ENCODE measurements at regions not wholly inside any gene's neighbourhood (a gene's known extent, or its start where the extent isn't known, plus 50 kb on each side); places are given as distances from the start of the nearest gene placed in this dataset.

DNA sequence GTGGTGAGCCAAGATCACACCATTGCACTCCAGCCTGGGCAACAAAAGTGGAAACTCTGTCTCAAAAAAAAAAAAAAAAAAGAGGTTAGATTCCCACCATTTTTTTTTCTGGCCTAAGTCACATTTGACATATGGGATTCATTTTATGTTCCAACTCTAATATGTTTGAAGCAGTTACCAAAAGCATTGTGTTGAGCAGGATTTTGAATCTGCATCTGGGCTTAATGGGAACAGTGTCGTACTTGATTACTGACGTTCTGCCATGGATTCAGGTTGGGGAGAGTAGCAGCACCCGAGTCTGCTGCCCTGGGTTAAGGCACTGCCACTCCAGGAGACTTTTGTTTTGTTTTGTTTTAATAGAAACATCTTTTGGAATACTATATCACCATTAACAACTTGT lies 348.7 kb upstream of the TBL1XR1 start:
- TF ChIP-seq ARNTL (CRISPR knock-in tag; IDR thresholded peaks at IDR 0.05; ENCODE audit: borderline replicate concordance, low read depth) = no peak
- TF ChIP-seq ZFP30 (CRISPR knock-in tag; IDR thresholded peaks at IDR 0.05) = no peak
- TF ChIP-seq, protein P1, sequence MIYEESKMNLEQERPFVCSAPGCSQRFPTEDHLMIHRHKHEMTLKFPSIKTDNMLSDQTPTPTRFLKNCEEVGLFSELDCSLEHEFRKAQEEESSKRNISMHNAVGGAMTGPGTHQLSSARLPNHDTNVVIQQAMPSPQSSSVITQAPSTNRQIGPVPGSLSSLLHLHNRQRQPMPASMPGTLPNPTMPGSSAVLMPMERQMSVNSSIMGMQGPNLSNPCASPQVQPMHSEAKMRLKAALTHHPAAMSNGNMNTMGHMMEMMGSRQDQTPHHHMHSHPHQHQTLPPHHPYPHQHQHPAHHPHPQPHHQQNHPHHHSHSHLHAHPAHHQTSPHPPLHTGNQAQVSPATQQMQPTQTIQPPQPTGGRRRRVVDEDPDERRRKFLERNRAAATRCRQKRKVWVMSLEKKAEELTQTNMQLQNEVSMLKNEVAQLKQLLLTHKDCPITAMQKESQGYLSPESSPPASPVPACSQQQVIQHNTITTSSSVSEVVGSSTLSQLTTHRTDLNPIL (CRISPR knock-in tag; IDR thresholded peaks at IDR 0.05; ENCODE audit: low read depth) = no peak
- TF ChIP-seq ZFP3 (CRISPR knock-in tag; IDR thresholded peaks at IDR 0.05) = no peak
- TF ChIP-seq, protein P2, sequence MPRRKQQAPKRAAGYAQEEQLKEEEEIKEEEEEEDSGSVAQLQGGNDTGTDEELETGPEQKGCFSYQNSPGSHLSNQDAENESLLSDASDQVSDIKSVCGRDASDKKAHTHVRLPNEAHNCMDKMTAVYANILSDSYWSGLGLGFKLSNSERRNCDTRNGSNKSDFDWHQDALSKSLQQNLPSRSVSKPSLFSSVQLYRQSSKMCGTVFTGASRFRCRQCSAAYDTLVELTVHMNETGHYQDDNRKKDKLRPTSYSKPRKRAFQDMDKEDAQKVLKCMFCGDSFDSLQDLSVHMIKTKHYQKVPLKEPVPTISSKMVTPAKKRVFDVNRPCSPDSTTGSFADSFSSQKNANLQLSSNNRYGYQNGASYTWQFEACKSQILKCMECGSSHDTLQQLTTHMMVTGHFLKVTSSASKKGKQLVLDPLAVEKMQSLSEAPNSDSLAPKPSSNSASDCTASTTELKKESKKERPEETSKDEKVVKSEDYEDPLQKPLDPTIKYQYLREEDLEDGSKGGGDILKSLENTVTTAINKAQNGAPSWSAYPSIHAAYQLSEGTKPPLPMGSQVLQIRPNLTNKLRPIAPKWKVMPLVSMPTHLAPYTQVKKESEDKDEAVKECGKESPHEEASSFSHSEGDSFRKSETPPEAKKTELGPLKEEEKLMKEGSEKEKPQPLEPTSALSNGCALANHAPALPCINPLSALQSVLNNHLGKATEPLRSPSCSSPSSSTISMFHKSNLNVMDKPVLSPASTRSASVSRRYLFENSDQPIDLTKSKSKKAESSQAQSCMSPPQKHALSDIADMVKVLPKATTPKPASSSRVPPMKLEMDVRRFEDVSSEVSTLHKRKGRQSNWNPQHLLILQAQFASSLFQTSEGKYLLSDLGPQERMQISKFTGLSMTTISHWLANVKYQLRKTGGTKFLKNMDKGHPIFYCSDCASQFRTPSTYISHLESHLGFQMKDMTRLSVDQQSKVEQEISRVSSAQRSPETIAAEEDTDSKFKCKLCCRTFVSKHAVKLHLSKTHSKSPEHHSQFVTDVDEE (CRISPR knock-in tag; IDR thresholded peaks at IDR 0.05) = peak; percentile 33; the same call in 1 of the 2 replicates
- no peak for TF ChIP-seq ZNF8 (CRISPR knock-in tag; IDR thresholded peaks at IDR 0.05)
- TF ChIP-seq RARB (CRISPR knock-in tag; IDR thresholded peaks at IDR 0.05) = no peak
- TF ChIP-seq, protein P3, sequence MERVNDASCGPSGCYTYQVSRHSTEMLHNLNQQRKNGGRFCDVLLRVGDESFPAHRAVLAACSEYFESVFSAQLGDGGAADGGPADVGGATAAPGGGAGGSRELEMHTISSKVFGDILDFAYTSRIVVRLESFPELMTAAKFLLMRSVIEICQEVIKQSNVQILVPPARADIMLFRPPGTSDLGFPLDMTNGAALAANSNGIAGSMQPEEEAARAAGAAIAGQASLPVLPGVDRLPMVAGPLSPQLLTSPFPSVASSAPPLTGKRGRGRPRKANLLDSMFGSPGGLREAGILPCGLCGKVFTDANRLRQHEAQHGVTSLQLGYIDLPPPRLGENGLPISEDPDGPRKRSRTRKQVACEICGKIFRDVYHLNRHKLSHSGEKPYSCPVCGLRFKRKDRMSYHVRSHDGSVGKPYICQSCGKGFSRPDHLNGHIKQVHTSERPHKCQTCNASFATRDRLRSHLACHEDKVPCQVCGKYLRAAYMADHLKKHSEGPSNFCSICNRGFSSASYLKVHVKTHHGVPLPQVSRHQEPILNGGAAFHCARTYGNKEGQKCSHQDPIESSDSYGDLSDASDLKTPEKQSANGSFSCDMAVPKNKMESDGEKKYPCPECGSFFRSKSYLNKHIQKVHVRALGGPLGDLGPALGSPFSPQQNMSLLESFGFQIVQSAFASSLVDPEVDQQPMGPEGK (CRISPR knock-in tag; IDR thresholded peaks at IDR 0.05; ENCODE audit: borderline replicate concordance) = no peak

Measured in SK-N-SH treated with all-trans-retinoic acid at 6 μM for 48 hours (cell line).